H1 (cell line): ENCODE measurements at regions not wholly inside any gene's neighbourhood (a gene's known extent, or its start where the extent isn't known, plus 50 kb on each side); places are given as distances from the start of the nearest gene placed in this dataset.
A peak's percentile ranks its signal among the peaks of the same experiment; 100 is the strongest.

Experiments
- CTCF ChIA-PET: fragments of 300-600 bp; sonication (Branson Sonifier 250); formaldehyde crosslinking; loops from one replicate; lab custom pipeline; 2021; ENCODE audit not compliant: partially characterized antibody; lab: Charles Lee
- POLR2A ChIA-PET: fragments of 300-600 bp; sonication (Branson Sonifier 250); formaldehyde crosslinking; loops from one replicate; lab custom pipeline; 2021; ENCODE audit warnings: inconsistent platforms; ENCODE audit not compliant: partially characterized antibody; lab: Charles Lee
- DNase-seq, 2 experiments: peaks; one replicate each; pipeline versions ENCODE4 v3.0.0 to v3.0.0-alpha.2; 2010 to 2022; ENCODE audit warnings: low spot score in 2 of 2, low read depth in 1 of 2, mixed read lengths in 1 of 2
- FAIRE-seq: peaks from 2 replicates; lab custom pipeline; 2011; peaks lifted over from hg19 to GRCh38; lab: Jason Lieb, UNC
- H2AFZ ChIP-seq: 2 replicates; pipeline ENCODE4 v1.8.1; 2012; ENCODE audit warnings: low read length, inconsistent platforms
- H2AK5ac ChIP-seq: 2 replicates; pipeline ENCODE4 v1.6.1; 2013; ENCODE audit warnings: low read depth, low read length
- H2BK120ac ChIP-seq: replicated peaks from 2 replicates; pipeline ENCODE3; 2013; ENCODE audit warnings: low read depth, low read length, inconsistent platforms
- H2BK12ac ChIP-seq: 2 replicates; pipeline ENCODE4 v1.6.1; 2013; ENCODE audit warnings: low read depth, low read length
- H2BK15ac ChIP-seq: 2 replicates; pipeline ENCODE4 v1.6.1; 2013; ENCODE audit warnings: low read length
- H2BK20ac ChIP-seq: 2 replicates; pipeline ENCODE4 v1.6.1; 2013; ENCODE audit warnings: low read length
- H2BK5ac ChIP-seq: 2 replicates; pipeline ENCODE4 v1.6.1; 2013; ENCODE audit warnings: low read depth, low read length
- H3K14ac ChIP-seq: 2 replicates; pipeline ENCODE4 v1.6.1; 2013; ENCODE audit warnings: inconsistent platforms; ENCODE audit not compliant: insufficient read length
- H3K18ac ChIP-seq: 2 replicates; pipeline ENCODE4 v1.6.1; 2013; ENCODE audit warnings: low read length; ENCODE audit errors: extremely low read depth
- H3K23ac ChIP-seq: 2 replicates; pipeline ENCODE4 v1.6.1; 2013; ENCODE audit warnings: inconsistent platforms; ENCODE audit not compliant: insufficient read length
- H3K23me2 ChIP-seq: 2 replicates; pipeline ENCODE4 v1.6.1; 2013; ENCODE audit warnings: low read depth, low read length
- H3K27ac ChIP-seq: 2 replicates; pipeline ENCODE4 v1.6.1; 2011; ENCODE audit warnings: low read depth, low read length, inconsistent platforms
- H3K27me3 ChIP-seq, 4 experiments: replicated peaks in 1 of 4; 1 replicate in 1 of 4; 2 replicates in 3 of 4; pipeline versions ENCODE4 v1.6.1 to v1.8.1; 2011 to 2013; ENCODE audit warnings: low read length in 3 of 4, mild to moderate bottlenecking in 3 of 4, inconsistent platforms in 2 of 4, mixed read lengths in 2 of 4, moderate library complexity in 1 of 4; ENCODE audit not compliant: control insufficient read depth in 3 of 4, insufficient read depth in 3 of 4; ENCODE audit errors: extremely low read depth in 1 of 4
- H3K36me3 ChIP-seq, 4 experiments: 2 replicates each; pipeline versions ENCODE4 v1.6.1 to v1.8.1; 2011 to 2013; ENCODE audit warnings: mild to moderate bottlenecking in 4 of 4, low read length in 3 of 4, moderate library complexity in 2 of 4, control low read depth in 1 of 4, inconsistent platforms in 1 of 4; ENCODE audit not compliant: insufficient read depth in 4 of 4, control insufficient read depth in 2 of 4
- H3K4ac ChIP-seq: replicated peaks from 2 replicates; pipeline ENCODE3; 2013; ENCODE audit warnings: low read length, low read depth, mixed read lengths, inconsistent platforms; ENCODE audit not compliant: insufficient read length
- H3K4me1 ChIP-seq, 4 experiments: replicated peaks in 1 of 4; 1 replicate in 1 of 4; 2 replicates in 3 of 4; pipeline versions ENCODE4 v1.6.1 to v1.8.1; 2011 to 2013; ENCODE audit warnings: low read length in 3 of 4, inconsistent platforms in 2 of 4, mixed read lengths in 1 of 4; ENCODE audit not compliant: insufficient read depth in 4 of 4, control insufficient read depth in 3 of 4
- H3K4me2 ChIP-seq, 2 experiments: 2 replicates each; pipeline versions ENCODE4 v1.6.1 to v1.8.1; 2011 to 2013; ENCODE audit warnings: low read depth in 2 of 2, low read length in 2 of 2, control low read depth in 1 of 2, inconsistent platforms in 1 of 2, mild to moderate bottlenecking in 1 of 2; ENCODE audit not compliant: insufficient read depth in 1 of 2
- H3K4me3 ChIP-seq, 4 experiments: fragments of 200-600, 300-600 bp in 1 of 4; sonication (generic), shearing (Covaris generic), sonication (Bioruptor Twin) in 1 of 4; 2 replicates each; pipeline versions ENCODE4 v1.5.1 to v1.8.1; 2011 to 2016; ENCODE audit warnings: low read length in 4 of 4, low read depth in 3 of 4, control low read depth in 2 of 4, inconsistent platforms in 2 of 4, mild to moderate bottlenecking in 2 of 4, mixed read lengths in 1 of 4, moderate library complexity in 1 of 4; ENCODE audit not compliant: insufficient read depth in 2 of 4; ENCODE audit errors: extremely low read depth in 1 of 4
- H3K56ac ChIP-seq: replicated peaks from 2 replicates; pipeline ENCODE3; 2013; ENCODE audit warnings: low read depth, mild to moderate bottlenecking, mixed read lengths, low read length, inconsistent platforms; ENCODE audit not compliant: insufficient read length
- H3K79me1 ChIP-seq: 2 replicates; pipeline ENCODE4 v1.6.1; 2013; ENCODE audit warnings: low read depth, low read length, control low read depth
- H3K79me2 ChIP-seq, 2 experiments: 2 replicates each; pipeline versions ENCODE4 v1.6.1 to v1.8.1; 2012 to 2013; ENCODE audit warnings: low read length in 2 of 2, mild to moderate bottlenecking in 2 of 2, inconsistent platforms in 1 of 2; ENCODE audit not compliant: insufficient read depth in 2 of 2, control insufficient read depth in 1 of 2
- H3K9ac ChIP-seq, 4 experiments: replicated peaks in 1 of 4; 1 replicate in 1 of 4; 2 replicates in 3 of 4; pipeline versions ENCODE4 v1.6.1 to v1.8.1; 2011 to 2013; ENCODE audit warnings: low read depth in 3 of 4, low read length in 3 of 4, control low read depth in 2 of 4, mild to moderate bottlenecking in 2 of 4, moderate library complexity in 2 of 4, inconsistent platforms in 1 of 4; ENCODE audit errors: extremely low read depth in 1 of 4
- H3K9me3 ChIP-seq, 2 experiments: 2 replicates each; pipeline versions ENCODE4 v1.6.1 to v1.8.1; 2012 to 2013; ENCODE audit warnings: mild to moderate bottlenecking in 2 of 2, moderate library complexity in 2 of 2, control low read depth in 1 of 2, inconsistent platforms in 1 of 2, low read depth in 1 of 2, low read length in 1 of 2, mixed read lengths in 1 of 2; ENCODE audit not compliant: insufficient read depth in 2 of 2
- H4K20me1 ChIP-seq, 2 experiments: replicated peaks in 1 of 2; 2 replicates each; pipeline versions ENCODE3 to v1.8.1; 2011 to 2013; ENCODE audit warnings: inconsistent platforms in 2 of 2, low read length in 2 of 2, mild to moderate bottlenecking in 1 of 2; ENCODE audit not compliant: insufficient read depth in 2 of 2, control insufficient read depth in 1 of 2
- H4K5ac ChIP-seq: 2 replicates; pipeline ENCODE4 v1.6.1; 2013; ENCODE audit warnings: low read length, low read depth, mixed read lengths, inconsistent platforms; ENCODE audit not compliant: insufficient read length
- H4K8ac ChIP-seq: 2 replicates; pipeline ENCODE4 v1.8.0; 2013; ENCODE audit warnings: mild to moderate bottlenecking, moderate library complexity, low read length, inconsistent platforms; ENCODE audit not compliant: insufficient read depth; ENCODE audit errors: extremely low read depth
- H4K91ac ChIP-seq: replicated peaks from 2 replicates; pipeline ENCODE3; 2013; ENCODE audit warnings: low read length, mixed read lengths, inconsistent platforms; ENCODE audit not compliant: insufficient read length
- ATF3 ChIP-seq: IDR thresholded peaks from 2 replicates; pipeline ENCODE4 v1.6.1; 2011; ENCODE audit warnings: low read depth, mild to moderate bottlenecking, low read length; ENCODE audit not compliant: insufficient read depth
- CHD1 ChIP-seq: IDR thresholded peaks from 2 replicates; pipeline ENCODE4 v1.6.1; 2012; ENCODE audit warnings: low read depth, low read length, improper control_type of control experiment
- MAFK ChIP-seq: IDR thresholded peaks from 2 replicates; pipeline ENCODE4 v1.6.1; 2012; ENCODE audit warnings: low read depth, mild to moderate bottlenecking, improper control_type of control experiment, low read length
- POU5F1 ChIP-seq: IDR thresholded peaks from 2 replicates; pipeline ENCODE4 v1.6.1; 2011; ENCODE audit warnings: low read depth, mild to moderate bottlenecking, low read length, moderate library complexity
- SP1 ChIP-seq: IDR thresholded peaks from 2 replicates; pipeline ENCODE4 v1.6.1; 2011; ENCODE audit warnings: low read depth, low read length
- SRF ChIP-seq: IDR thresholded peaks from 2 replicates; pipeline ENCODE4 v1.6.1; 2011; ENCODE audit warnings: mild to moderate bottlenecking, low read depth, low read length, moderate library complexity
- TAF1 ChIP-seq: IDR thresholded peaks from 2 replicates; pipeline ENCODE4 v1.6.1; 2011; ENCODE audit warnings: mild to moderate bottlenecking, low read depth, low read length
- YY1 ChIP-seq: IDR thresholded peaks from 2 replicates; pipeline ENCODE4 v1.6.1; 2011; ENCODE audit warnings: low read depth, mild to moderate bottlenecking, low read length
- WGBS, 2 experiments: shearing (Covaris generic) in 1 of 2; methylation state at CpG; one replicate each; pipeline versions ENCODE4 v1.1.6 to v1.1.7; 2013 to 2015; ENCODE audit warnings: low lambda C conversion rate in 2 of 2, mixed read lengths in 2 of 2, inconsistent platforms in 1 of 2, low coverage in 1 of 2, missing lambda C conversion rate in 1 of 2; ENCODE audit not compliant: insufficient replicate concordance in 2 of 2, insufficient coverage in 1 of 2, insufficient read length in 1 of 2; ENCODE audit errors: extremely low coverage in 1 of 2, missing lambda C conversion rate in 1 of 2; 5-methylcytosine and 5-hydroxymethylcytosine counted together

GRCh38 chr15:26050984-26051383 lies 187.9 kb upstream of the ATP10A start:
- 79% methylated on average over 4 of the region's 4 CpGs; no CpG with 5 or more reads in 1 of the 2 experiments for WGBS, 2 experiments
- TF ChIP-seq SRF, result no peak
- no peak for TF ChIP-seq ATF3
- TF ChIP-seq YY1, result no peak
- TF ChIP-seq TAF1, result no peak
- TF ChIP-seq POU5F1, result no peak
- TF ChIP-seq MAFK, result no peak
- no peak for TF ChIP-seq CHD1
- TF ChIP-seq SP1, result no peak
- TF ChIP-seq, all 59 proteins: peak for 0

More at GRCh38 chr15:26050984-26051383, 187.9 kb upstream of the ATP10A start:
- Histone ChIP-seq H2BK5ac (no peak overlapping the region), H4K8ac (no peak overlapping the region), H2AFZ (peak overlapping the region; percentile 30; the same call in 1 of the 2 replicates), H3K79me1 (no peaks in the 10 kb centered on the region), H2AK5ac (no peak overlapping the region), H4K91ac (no peak overlapping the region), H3K23ac (no peak overlapping the region), H2BK15ac (no peak overlapping the region), H3K9ac (no peak overlapping the region), H3K27me3 (no peaks in the 10 kb centered on the region), H3K56ac (no peak overlapping the region), H2BK20ac (no peak overlapping the region), H3K36me3 (no peaks in the 10 kb centered on the region), H3K79me2 (no peaks in the 10 kb centered on the region), H3K9me3 (no peaks in the 10 kb centered on the region), H3K14ac (no peak overlapping the region), H3K4ac (no peak overlapping the region), H3K4me1 (0 out of 7 replicates have a peak, but pooled peaks cover 0 to 3% (median 0%) of the 10 kb centered on the region in 4 experiments), H3K4me3 (no peak overlapping the region), H3K23me2 (no peaks in the 10 kb centered on the region), H2BK120ac (no peak overlapping the region), H4K20me1 (no peaks in the 10 kb centered on the region), H3K27ac (no peak overlapping the region), H3K4me2 (no peak overlapping the region), H2BK12ac (no peak overlapping the region), H4K5ac (no peak overlapping the region), H3K18ac (no peak overlapping the region)
- POLR2A ChIA-PET, result no interaction called here
- CTCF ChIA-PET, result no interaction called here
- FAIRE-seq (peak; percentile 13), DNase-seq (no peak)
